ENCODE measurements at regions not wholly inside any gene's neighbourhood (a gene's known extent, or its start where the extent isn't known, plus 50 kb on each side); places are given as distances from the start of the nearest gene placed in this dataset.

- H3K4me3 ChIP-seq, result no peak overlapping the region
- no peaks in the 10 kb centered on the region for H3K27me3 ChIP-seq
- DNase-seq, result no peak
- no peak overlapping the region for H3K27ac ChIP-seq
- intact Hi-C loops (cut with DNase I; ENCODE audit: low total_unique reads), result no loop called here
- no peaks in the 10 kb centered on the region for H3K36me3 ChIP-seq
- TF ChIP-seq CTCF (IDR thresholded peaks at IDR 0.05) (no peak), POLR2A (IDR thresholded peaks at IDR 0.05) (no peak)
- no peaks in the 10 kb centered on the region for H3K4me1 ChIP-seq
- H3K9me3 ChIP-seq, result no peaks in the 10 kb centered on the region
Measured at GRCh38 chr1:199746666-199747384, 280.7 kb upstream of the NR5A2 start.

GRCh38 chr1:199747984-199748383 is 279.5 kb upstream of the NR5A2 start:
- no peak overlapping the region for H3K4me3 ChIP-seq
- intact Hi-C loops (cut with DNase I; ENCODE audit: low total_unique reads), result no loop called here
- H3K9me3 ChIP-seq, result no peaks in the 10 kb centered on the region
- no peaks in the 10 kb centered on the region for H3K36me3 ChIP-seq
- H3K27ac ChIP-seq, result no peak overlapping the region
- no peaks in the 10 kb centered on the region for H3K4me1 ChIP-seq
- DNase-seq, result no peak
- TF ChIP-seq CTCF (IDR thresholded peaks at IDR 0.05) (no peak), POLR2A (IDR thresholded peaks at IDR 0.05) (no peak)
- H3K27me3 ChIP-seq, result no peaks in the 10 kb centered on the region

GRCh38 chr1:199751506-199751905 is 276.0 kb upstream of the NR5A2 start:
- Histone ChIP-seq H3K4me1 (no peaks in the 10 kb centered on the region), H3K9me3 (no peaks in the 10 kb centered on the region), H3K27ac (no peak overlapping the region), H3K36me3 (no peaks in the 10 kb centered on the region), H3K27me3 (no peaks in the 10 kb centered on the region), H3K4me3 (no peak overlapping the region)
- no peak for TF ChIP-seq CTCF (IDR thresholded peaks at IDR 0.05)
- no peak for TF ChIP-seq POLR2A (IDR thresholded peaks at IDR 0.05)
- no peak for DNase-seq
- intact Hi-C loops (cut with DNase I; ENCODE audit: low total_unique reads), result no loop called here

GRCh38 chr1:199751962-199752687 is 275.4 kb upstream of the NR5A2 start:
- TF ChIP-seq POLR2A (IDR thresholded peaks at IDR 0.05), result no peak
- TF ChIP-seq CTCF (IDR thresholded peaks at IDR 0.05), result no peak
- Histone ChIP-seq H3K4me3 (no peak overlapping the region), H3K9me3 (no peaks in the 10 kb centered on the region), H3K36me3 (no peaks in the 10 kb centered on the region), H3K27me3 (no peaks in the 10 kb centered on the region), H3K4me1 (no peaks in the 10 kb centered on the region), H3K27ac (no peak overlapping the region)
- DNase-seq, result no peak
- intact Hi-C loops (cut with DNase I; ENCODE audit: low total_unique reads), result no loop called here

- H3K27ac ChIP-seq, result no peak overlapping the region
- TF ChIP-seq CTCF (IDR thresholded peaks at IDR 0.05) (no peak), POLR2A (IDR thresholded peaks at IDR 0.05) (no peak)
- no peaks in the 10 kb centered on the region for H3K4me1 ChIP-seq
- no peaks in the 10 kb centered on the region for H3K36me3 ChIP-seq
- DNase-seq, result no peak
- H3K9me3 ChIP-seq, result no peaks in the 10 kb centered on the region
- intact Hi-C loops (cut with DNase I; ENCODE audit: low total_unique reads), result no loop called here
- H3K27me3 ChIP-seq, result no peaks in the 10 kb centered on the region
- H3K4me3 ChIP-seq, result no peak overlapping the region
Measured at GRCh38 chr1:199752688-199753027, 274.9 kb upstream of the NR5A2 start.
